HEK293 (cell line): ENCODE measurements at regions not wholly inside any gene's neighbourhood (a gene's known extent, or its start where the extent isn't known, plus 50 kb on each side); places are given as distances from the start of the nearest gene placed in this dataset.
A peak's percentile ranks its signal among the peaks of the same experiment; 100 is the strongest.

Experiments used
- CTCF ChIA-PET: fragments of 350-600 bp; formaldehyde crosslinking; extraction: SDS; loops from one replicate; lab custom pipeline; 2021; ENCODE audit warnings: antibody characterized with exemption; lab: Yijun Ruan, JAX
- POLR2A ChIA-PET: fragments of 300-600 bp; formaldehyde crosslinking; extraction: SDS; loops from one replicate; lab custom pipeline; 2020; ENCODE audit warnings: antibody characterized with exemption, inconsistent platforms; lab: Yijun Ruan, JAX
- H3K27ac ChIP-seq: fragments of 200-500 bp; sonication (Bioruptor generic); 2 replicates; pipeline ENCODE4 v1.5.1; 2014; ENCODE audit warnings: low read depth, low read length, control low read depth, inconsistent platforms; ENCODE audit errors: extremely low read depth
- H3K36me3 ChIP-seq, 2 experiments: fragments of 200-500 bp in 1 of 2; sonication (Bioruptor generic) in 1 of 2; 1 replicate in 1 of 2; 2 replicates in 1 of 2; pipeline ENCODE4 v1.5.1; 2014 to 2017; ENCODE audit warnings: inconsistent platforms in 2 of 2, low read length in 2 of 2; ENCODE audit not compliant: control insufficient read depth in 2 of 2, insufficient read depth in 1 of 2
- H3K4me1 ChIP-seq: fragments of 200-500 bp; sonication (Bioruptor generic); 2 replicates; pipeline ENCODE4 v1.5.1; 2014; ENCODE audit warnings: mild to moderate bottlenecking, low read length, inconsistent platforms; ENCODE audit not compliant: control insufficient read depth, insufficient read depth
- H3K4me3 ChIP-seq: 2 replicates; pipeline ENCODE4 v1.5.1; 2011; ENCODE audit warnings: low read depth, mild to moderate bottlenecking, control low read depth, low read length, moderate library complexity
- H3K9me3 ChIP-seq: fragments of 200-500 bp; sonication (Bioruptor generic); 2 replicates; pipeline ENCODE4 v1.5.1; 2014; ENCODE audit warnings: low read depth, low read length, inconsistent platforms; ENCODE audit not compliant: control insufficient read depth, insufficient read depth
- BCL6B ChIP-seq: fragments of 450-650 bp; formaldehyde crosslinking; IDR thresholded peaks from 2 replicates; pipeline ENCODE4 v1.5.1; 2017; ENCODE audit warnings: missing biosample characterization, missing genetic modification characterization
- FEZF1 ChIP-seq: fragments of 450-650 bp; formaldehyde crosslinking; IDR thresholded peaks from 2 replicates; pipeline ENCODE4 v1.5.1; 2016; ENCODE audit warnings: missing biosample characterization, missing genetic modification characterization
- HOXD13 ChIP-seq: sonication (generic); formaldehyde crosslinking; IDR thresholded peaks from 2 replicates; pipeline ENCODE4 v1.8.0; 2022; ENCODE audit warnings: missing genetic modification reagents, borderline replicate concordance
- KLF16 ChIP-seq: fragments of 450-650 bp; formaldehyde crosslinking; IDR thresholded peaks from 2 replicates; pipeline ENCODE4 v1.5.1; 2017; ENCODE audit warnings: missing biosample characterization, missing genetic modification characterization
- KLF9 ChIP-seq: fragments of 450-650 bp; formaldehyde crosslinking; IDR thresholded peaks from 2 replicates; pipeline ENCODE4 v1.5.1; 2016; ENCODE audit warnings: missing biosample characterization, missing genetic modification characterization, low read depth
- SALL2 ChIP-seq: fragments of 450-650 bp; formaldehyde crosslinking; IDR thresholded peaks from 2 replicates; pipeline ENCODE4 v1.5.0; 2017; ENCODE audit warnings: missing biosample characterization, mild to moderate bottlenecking, missing genetic modification characterization, borderline replicate concordance
- SCRT2 ChIP-seq: fragments of 450-650 bp; formaldehyde crosslinking; IDR thresholded peaks from 2 replicates; pipeline ENCODE4 v1.5.1; 2016; ENCODE audit warnings: missing biosample characterization, missing genetic modification characterization
- ZFHX2 ChIP-seq: fragments of 450-650 bp; formaldehyde crosslinking; conservative IDR thresholded peaks from 2 replicates; pipeline ENCODE4 v1.5.1; 2016; ENCODE audit warnings: missing biosample characterization, missing genetic modification characterization
- ZNF169 ChIP-seq: fragments of 450-650 bp; formaldehyde crosslinking; IDR thresholded peaks from 2 replicates; pipeline ENCODE4 v1.5.1; 2016; ENCODE audit warnings: missing biosample characterization, missing genetic modification characterization
- ZNF239 ChIP-seq: fragments of 450-650 bp; formaldehyde crosslinking; IDR thresholded peaks from 2 replicates; pipeline ENCODE4 v1.5.1; 2016; ENCODE audit warnings: missing biosample characterization, missing genetic modification characterization
- ZNF274 ChIP-seq, 2 experiments: fragments of 200-500 bp in 1 of 2; fragments of 450-650 bp in 1 of 2; sonication (Bioruptor generic) in 1 of 2; formaldehyde crosslinking in 1 of 2; IDR thresholded peaks; 2 replicates each; pipeline versions ENCODE4 v1.5.1 to v1.6.1; 2014 to 2016; ENCODE audit warnings: borderline replicate concordance in 1 of 2, inconsistent platforms in 1 of 2, low read length in 1 of 2, missing biosample characterization in 1 of 2, missing genetic modification characterization in 1 of 2
- ZNF404 ChIP-seq: fragments of 450-650 bp; formaldehyde crosslinking; IDR thresholded peaks from 2 replicates; pipeline ENCODE4 v1.5.1; 2017; ENCODE audit warnings: missing biosample characterization, missing genetic modification characterization
- ZNF580 ChIP-seq: fragments of 450-650 bp; formaldehyde crosslinking; IDR thresholded peaks from 2 replicates; pipeline ENCODE4 v1.5.1; 2016; ENCODE audit warnings: missing biosample characterization, missing genetic modification characterization
- ZNF596 ChIP-seq: fragments of 450-650 bp; IDR thresholded peaks from 2 replicates; pipeline ENCODE4 v1.5.0; 2018; ENCODE audit warnings: missing biosample characterization, mild to moderate bottlenecking, missing genetic modification characterization, moderate library complexity
- ZNF654 ChIP-seq: fragments of 450-650 bp; formaldehyde crosslinking; IDR thresholded peaks from 2 replicates; pipeline ENCODE4 v1.5.1; 2016; ENCODE audit warnings: low read depth, missing biosample characterization, missing genetic modification characterization
- ZNF660 ChIP-seq: fragments of 450-650 bp; IDR thresholded peaks from 2 replicates; pipeline ENCODE4 v1.5.1; 2018; ENCODE audit warnings: missing biosample characterization, mild to moderate bottlenecking, missing genetic modification characterization
- ZNF664 ChIP-seq: fragments of 450-650 bp; formaldehyde crosslinking; IDR thresholded peaks from 2 replicates; pipeline ENCODE4 v1.5.1; 2016; ENCODE audit warnings: missing biosample characterization, missing genetic modification characterization
- ZNF677 ChIP-seq: fragments of 450-650 bp; IDR thresholded peaks from 2 replicates; pipeline ENCODE4 v1.5.0; 2018; ENCODE audit warnings: missing biosample characterization, mild to moderate bottlenecking, missing genetic modification characterization, moderate library complexity
- ZNF747 ChIP-seq: fragments of 450-650 bp; formaldehyde crosslinking; IDR thresholded peaks from 2 replicates; pipeline ENCODE4 v1.5.1; 2016; ENCODE audit warnings: missing biosample characterization, missing genetic modification characterization
- ZNF785 ChIP-seq: fragments of 450-650 bp; formaldehyde crosslinking; IDR thresholded peaks from 2 replicates; pipeline ENCODE4 v1.5.1; 2016; ENCODE audit warnings: missing biosample characterization, missing genetic modification characterization
- ZSCAN23 ChIP-seq: fragments of 450-650 bp; formaldehyde crosslinking; IDR thresholded peaks from 2 replicates; pipeline ENCODE4 v1.5.1; 2016; ENCODE audit warnings: missing biosample characterization, missing genetic modification characterization
- ZXDB ChIP-seq: fragments of 450-650 bp; formaldehyde crosslinking; IDR thresholded peaks from 2 replicates; pipeline ENCODE4 v1.5.1; 2016; ENCODE audit warnings: missing biosample characterization, missing genetic modification characterization
- TF ChIP-seq, protein P1 (sequence below): fragments of 450-650 bp; formaldehyde crosslinking; IDR thresholded peaks from 2 replicates; pipeline ENCODE4 v1.5.1; 2016; ENCODE audit warnings: missing biosample characterization, missing genetic modification characterization

DNA sequence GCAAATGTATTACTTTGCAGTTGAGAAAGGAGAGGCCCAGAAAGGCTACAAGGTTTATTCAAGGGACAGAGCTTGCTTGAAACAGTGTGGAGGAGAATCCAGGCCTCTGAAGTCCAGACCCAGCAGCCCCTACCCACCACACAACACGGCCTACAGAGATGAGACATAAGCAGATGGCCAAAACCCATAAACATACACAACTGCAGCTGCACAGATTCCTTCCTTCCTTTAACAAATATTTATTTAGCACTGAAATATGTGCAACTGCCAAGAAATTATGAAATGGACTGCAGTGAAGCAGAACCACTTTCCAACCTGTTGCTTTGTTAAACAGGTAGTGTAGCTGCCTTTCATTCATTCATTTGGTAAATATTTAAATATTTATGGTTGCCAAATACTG is 122.3 kb downstream of the SPATA19 start:
- Histone ChIP-seq H3K9me3 (no peaks in the 10 kb centered on the region), H3K27ac (no peak overlapping the region), H3K4me1 (no peaks in the 10 kb centered on the region), H3K4me3 (no peak overlapping the region), H3K36me3 (no peaks in the 10 kb centered on the region)
- CTCF ChIA-PET: no interaction called here
- POLR2A ChIA-PET: no interaction called here
- TF ChIP-seq FEZF1 (tag by site-specific recombination) (no peak), SCRT2 (tag by site-specific recombination) (peak; percentile 29; the same call in 1 of the 2 replicates)

- POLR2A ChIA-PET: no interaction called here
- no peak overlapping the region for H3K27ac ChIP-seq
- CTCF ChIA-PET: no interaction called here
- TF ChIP-seq HOXD13: no peak
- no peak for TF ChIP-seq ZNF654 (tag by site-specific recombination)
- no peak for TF ChIP-seq ZNF239 (tag by site-specific recombination)
- TF ChIP-seq KLF16 (tag by site-specific recombination): no peak
- no peak for TF ChIP-seq ZNF596 (tag by site-specific recombination)
- TF ChIP-seq ZXDB: no peak
- TF ChIP-seq ZNF664 (tag by site-specific recombination): no peak
- no peak for TF ChIP-seq ZNF580
- H3K4me3 ChIP-seq: no peak overlapping the region
- H3K4me1 ChIP-seq: no peaks in the 10 kb centered on the region
- no peaks in the 10 kb centered on the region for H3K9me3 ChIP-seq
- H3K36me3 ChIP-seq: no peaks in the 10 kb centered on the region
Measured at GRCh38 chr11:133720951-133721350, 124.4 kb downstream of the SPATA19 start.

- Histone ChIP-seq H3K4me1 (no peaks in the 10 kb centered on the region), H3K9me3 (no peaks in the 10 kb centered on the region), H3K27ac (no peak overlapping the region), H3K4me3 (no peak overlapping the region), H3K36me3 (no peaks in the 10 kb centered on the region)
- POLR2A ChIA-PET: no interaction called here
- TF ChIP-seq BCL6B (tag by site-specific recombination) (no peak), ZNF677 (tag by site-specific recombination) (no peak), ZFHX2 (tag by site-specific recombination) (no peak), ZNF404 (tag by site-specific recombination) (no peak), SALL2 (tag by site-specific recombination) (no peak)
- CTCF ChIA-PET: no interaction called here
Measured at GRCh38 chr11:133719532-133720235, 125.6 kb downstream of the SPATA19 start.

DNA sequence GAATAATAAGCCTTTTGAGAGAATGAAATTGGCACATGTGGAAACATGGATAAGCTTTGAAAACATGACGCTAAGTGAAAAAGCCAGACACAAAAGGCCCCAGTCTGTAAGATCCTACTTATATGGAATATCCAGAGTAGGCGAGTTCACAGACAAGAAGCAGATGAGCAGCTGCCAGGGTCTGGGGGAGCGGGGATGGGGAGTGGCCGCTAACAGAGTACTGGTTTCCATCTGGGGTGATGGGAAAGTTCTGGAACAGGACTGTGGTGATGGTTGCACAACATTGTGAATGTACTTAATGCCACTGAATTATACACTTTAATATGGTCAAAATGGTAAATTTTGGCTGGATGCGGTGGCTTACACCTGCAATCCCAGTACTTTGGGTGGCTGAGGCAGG is 126.5 kb downstream of the SPATA19 start:
- Histone ChIP-seq H3K27ac (no peak overlapping the region), H3K4me1 (no peaks in the 10 kb centered on the region), H3K4me3 (no peak overlapping the region), H3K9me3 (no peaks in the 10 kb centered on the region), H3K36me3 (no peaks in the 10 kb centered on the region)
- ChIA-PET CTCF (no interaction called here), POLR2A (no interaction called here)
- no peak for TF ChIP-seq ZNF785 (tag by site-specific recombination)
- no peak for TF ChIP-seq ZNF274 (IDR thresholded peaks at IDR 0.05; ENCODE audit: low read length)
- no peak for TF ChIP-seq ZNF274 (tag by site-specific recombination; IDR thresholded peaks at IDR 0.05; ENCODE audit: borderline replicate concordance)
- TF ChIP-seq ZNF747: no peak
- no peak for TF ChIP-seq ZNF169 (tag by site-specific recombination)
- TF ChIP-seq, protein P1, sequence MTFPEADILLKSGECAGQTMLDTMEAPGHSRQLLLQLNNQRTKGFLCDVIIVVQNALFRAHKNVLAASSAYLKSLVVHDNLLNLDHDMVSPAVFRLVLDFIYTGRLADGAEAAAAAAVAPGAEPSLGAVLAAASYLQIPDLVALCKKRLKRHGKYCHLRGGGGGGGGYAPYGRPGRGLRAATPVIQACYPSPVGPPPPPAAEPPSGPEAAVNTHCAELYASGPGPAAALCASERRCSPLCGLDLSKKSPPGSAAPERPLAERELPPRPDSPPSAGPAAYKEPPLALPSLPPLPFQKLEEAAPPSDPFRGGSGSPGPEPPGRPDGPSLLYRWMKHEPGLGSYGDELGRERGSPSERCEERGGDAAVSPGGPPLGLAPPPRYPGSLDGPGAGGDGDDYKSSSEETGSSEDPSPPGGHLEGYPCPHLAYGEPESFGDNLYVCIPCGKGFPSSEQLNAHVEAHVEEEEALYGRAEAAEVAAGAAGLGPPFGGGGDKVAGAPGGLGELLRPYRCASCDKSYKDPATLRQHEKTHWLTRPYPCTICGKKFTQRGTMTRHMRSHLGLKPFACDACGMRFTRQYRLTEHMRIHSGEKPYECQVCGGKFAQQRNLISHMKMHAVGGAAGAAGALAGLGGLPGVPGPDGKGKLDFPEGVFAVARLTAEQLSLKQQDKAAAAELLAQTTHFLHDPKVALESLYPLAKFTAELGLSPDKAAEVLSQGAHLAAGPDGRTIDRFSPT (tag by site-specific recombination): no peak
- TF ChIP-seq ZNF660 (tag by site-specific recombination): no peak
- TF ChIP-seq KLF9 (tag by site-specific recombination): no peak
- TF ChIP-seq ZSCAN23 (tag by site-specific recombination): no peak
